OCI-LY1 (cell line): ENCODE measurements at regions not wholly inside any gene's neighbourhood (a gene's known extent, or its start where the extent isn't known, plus 50 kb on each side); places are given as distances from the start of the nearest gene placed in this dataset.

ENCODE experiments used
- H2AFZ ChIP-seq: fragments of 200-600 bp; sonication (generic), shearing (Covaris generic); 2 replicates; pipeline ENCODE4 v1.6.0; 2014; ENCODE audit warnings: antibody characterized with exemption, mild to moderate bottlenecking, low read length
- H3F3A ChIP-seq: fragments of 200-600 bp; sonication (generic), shearing (Covaris generic); 2 replicates; pipeline ENCODE4 v1.6.0; 2014; ENCODE audit warnings: mild to moderate bottlenecking, antibody characterized with exemption, low read length, moderate library complexity; ENCODE audit not compliant: insufficient read depth
- H3K27ac ChIP-seq: fragments of 200-600 bp; sonication (generic); 2 replicates; pipeline ENCODE4 v1.5.1; 2014; ENCODE audit warnings: low read length, mixed run types, mild to moderate bottlenecking, low read depth; ENCODE audit not compliant: poor library complexity, severe bottlenecking
- H3K27me3 ChIP-seq: fragments of 200-600 bp; sonication (generic); 2 replicates; pipeline ENCODE4 v1.6.0; 2014; ENCODE audit warnings: antibody characterized with exemption, mild to moderate bottlenecking, low read length, moderate library complexity; ENCODE audit not compliant: insufficient read depth
- H3K36me3 ChIP-seq: fragments of 200-600 bp; sonication (generic); 2 replicates; pipeline ENCODE4 v1.6.1; 2014; ENCODE audit warnings: mild to moderate bottlenecking, antibody characterized with exemption, low read length, moderate library complexity, mixed read lengths; ENCODE audit not compliant: insufficient read depth
- H3K4me1 ChIP-seq: fragments of 200-600 bp; sonication (generic); 2 replicates; pipeline ENCODE4 v1.5.1; 2014; ENCODE audit warnings: mild to moderate bottlenecking, low read length, moderate library complexity; ENCODE audit not compliant: insufficient read depth, severe bottlenecking
- H3K4me2 ChIP-seq: fragments of 200-600 bp; sonication (generic), shearing (Covaris generic); 2 replicates; pipeline ENCODE4 v1.6.1; 2014; ENCODE audit warnings: low read length
- H3K4me3 ChIP-seq: fragments of 200-600 bp; sonication (generic); 2 replicates; pipeline ENCODE4 v1.5.1; 2014; ENCODE audit warnings: low read length, low read depth, mild to moderate bottlenecking, mixed read lengths; ENCODE audit not compliant: poor library complexity, severe bottlenecking
- H3K79me2 ChIP-seq: fragments of 200-600 bp; shearing (Covaris generic); 2 replicates; pipeline ENCODE4 v1.6.1; 2016; ENCODE audit warnings: mixed run types, low read length, mixed read lengths; ENCODE audit not compliant: insufficient read depth
- H3K9ac ChIP-seq: fragments of 200-600 bp; sonication (generic), shearing (Covaris generic); 2 replicates; pipeline ENCODE4 v1.6.1; 2014; ENCODE audit warnings: mild to moderate bottlenecking, low read length, mixed read lengths
- H3K9me2 ChIP-seq: fragments of 200-600 bp; sonication (generic), shearing (Covaris generic); 2 replicates; pipeline ENCODE4 v1.6.1; 2014; ENCODE audit warnings: low read depth, mild to moderate bottlenecking, low read length, mixed read lengths
- H3K9me3 ChIP-seq: fragments of 200-600 bp; shearing (Covaris generic); 2 replicates; pipeline ENCODE4 v1.6.1; 2014; ENCODE audit warnings: low read length, mixed read lengths
- H4K20me1 ChIP-seq: fragments of 200-600 bp; sonication (generic), shearing (Covaris generic); 2 replicates; pipeline ENCODE4 v1.6.0; 2016; ENCODE audit warnings: mild to moderate bottlenecking, low read length; ENCODE audit not compliant: insufficient read depth
- CTCF ChIP-seq: fragments of 200-600 bp; sonication (generic), shearing (Covaris generic); IDR thresholded peaks from 2 replicates; pipeline ENCODE4 v1.5.1; 2017; ENCODE audit warnings: mild to moderate bottlenecking, antibody characterized with exemption, low read length, moderate library complexity, mixed read lengths
- EZH2 ChIP-seq: fragments of 200-600 bp; sonication (generic), shearing (Covaris generic); IDR thresholded peaks from 2 replicates; pipeline ENCODE4 v1.8.0; 2017; ENCODE audit warnings: borderline replicate concordance, mixed run types, mild to moderate bottlenecking, antibody characterized with exemption, low read length, moderate library complexity, mixed read lengths

GRCh38 chr14:62604524-62604923 is 440.7 kb downstream of the KCNH5 start:
- H3F3A ChIP-seq, result no peaks in the 10 kb centered on the region
- no peak overlapping the region for H3K27ac ChIP-seq
- H3K36me3 ChIP-seq, result no peaks in the 10 kb centered on the region
- no peaks in the 10 kb centered on the region for H3K9me3 ChIP-seq
- H3K79me2 ChIP-seq, result no peaks in the 10 kb centered on the region
- no peaks in the 10 kb centered on the region for H3K9me2 ChIP-seq
- no peak overlapping the region for H3K4me3 ChIP-seq
- H3K9ac ChIP-seq, result no peak overlapping the region
- H3K27me3 ChIP-seq, result no peaks in the 10 kb centered on the region
- H3K4me1 ChIP-seq, result no peaks in the 10 kb centered on the region
- no peak overlapping the region for H3K4me2 ChIP-seq
- H4K20me1 ChIP-seq, result no peaks in the 10 kb centered on the region
- TF ChIP-seq CTCF (no peak), EZH2 (no peak)
- H2AFZ ChIP-seq, result no peak overlapping the region

- Histone ChIP-seq H3K27ac (no peak overlapping the region), H3K4me1 (no peaks in the 10 kb centered on the region), H3K79me2 (no peaks in the 10 kb centered on the region), H3F3A (no peaks in the 10 kb centered on the region), H3K4me2 (no peak overlapping the region), H3K36me3 (no peaks in the 10 kb centered on the region), H3K9ac (no peak overlapping the region), H2AFZ (no peak overlapping the region), H4K20me1 (no peaks in the 10 kb centered on the region), H3K9me2 (no peaks in the 10 kb centered on the region), H3K9me3 (0 out of 2 replicates have a peak, but pooled peaks cover 3% of the 10 kb centered on the region), H3K4me3 (no peak overlapping the region), H3K27me3 (no peaks in the 10 kb centered on the region)
- no peak for TF ChIP-seq EZH2
- TF ChIP-seq CTCF, result no peak
Observed at GRCh38 chr14:62614122-62614521, 431.1 kb downstream of the KCNH5 start.

DNA sequence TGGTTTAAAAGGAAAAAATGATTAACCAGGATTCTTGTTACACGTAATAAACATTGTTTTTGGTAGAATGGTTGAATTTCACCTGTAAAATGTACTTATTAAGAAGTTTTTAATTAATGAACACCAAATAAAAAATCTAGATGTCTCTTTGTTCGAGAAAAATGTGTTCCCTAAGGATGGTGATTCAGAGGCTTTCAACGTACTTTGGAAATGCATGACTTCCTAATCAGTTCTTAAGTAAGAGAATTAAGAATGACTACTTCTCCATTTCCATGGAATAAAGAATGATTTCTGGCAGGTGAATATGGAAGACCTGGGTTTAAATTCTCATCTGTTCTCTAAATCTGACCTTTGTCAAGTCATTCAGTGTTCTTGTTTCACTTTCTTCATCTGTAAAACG is 428.6 kb downstream of the KCNH5 start:
- Histone ChIP-seq H3K4me3 (no peak overlapping the region), H3F3A (no peaks in the 10 kb centered on the region), H3K79me2 (no peaks in the 10 kb centered on the region), H3K9ac (no peak overlapping the region), H3K9me2 (no peaks in the 10 kb centered on the region), H2AFZ (no peak overlapping the region), H3K4me1 (no peaks in the 10 kb centered on the region), H3K27ac (no peak overlapping the region), H3K4me2 (no peak overlapping the region), H3K27me3 (no peaks in the 10 kb centered on the region), H3K9me3 (0 out of 2 replicates have a peak, but pooled peaks cover 3% of the 10 kb centered on the region), H3K36me3 (no peaks in the 10 kb centered on the region), H4K20me1 (no peaks in the 10 kb centered on the region)
- TF ChIP-seq CTCF (no peak), EZH2 (no peak)
